CD4-positive, alpha-beta T cell treated with Interferon gamma for 1 hour (primary cell): ENCODE measurements at regions not wholly inside any gene's neighbourhood (a gene's known extent, or its start where the extent isn't known, plus 50 kb on each side); places are given as distances from the start of the nearest gene placed in this dataset.
"Not testable (repeated sequence)": the region's sequence is repeated elsewhere in the genome, so short reads cannot be mapped to it uniquely, and the experiment has no call there.

ENCODE experiments used
- DNase-seq: peaks from one replicate; pipeline ENCODE4 v3.0.0-alpha.2; 2020

GRCh38 chr3:158026236-158026635, 80.0 kb downstream of the SHOX2 start:
- no peak for DNase-seq

GRCh38 chr3:158019897-158020296, 86.3 kb downstream of the SHOX2 start:
- not testable (repeated sequence) for DNase-seq

DNA sequence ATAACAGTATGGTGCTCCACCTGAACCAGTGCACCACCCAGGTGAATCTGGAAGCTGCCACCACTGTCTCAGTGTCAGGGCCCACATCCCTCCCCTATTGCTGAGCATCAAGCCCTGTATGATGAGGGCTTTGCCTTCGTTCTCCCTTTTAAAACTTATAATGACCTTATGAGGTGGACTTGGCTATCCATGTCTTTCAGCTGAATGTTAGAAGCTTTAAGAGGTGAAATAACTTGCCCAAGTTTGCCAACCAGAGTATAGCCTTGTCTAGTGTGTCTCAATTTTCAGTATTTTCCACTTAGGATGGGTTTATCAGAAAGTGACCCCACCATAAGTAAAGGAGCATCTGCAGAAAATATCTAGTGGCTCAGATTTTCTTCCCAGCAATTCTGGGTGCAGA, 87.8 kb downstream of the SHOX2 start:
- no peak for DNase-seq

DNA sequence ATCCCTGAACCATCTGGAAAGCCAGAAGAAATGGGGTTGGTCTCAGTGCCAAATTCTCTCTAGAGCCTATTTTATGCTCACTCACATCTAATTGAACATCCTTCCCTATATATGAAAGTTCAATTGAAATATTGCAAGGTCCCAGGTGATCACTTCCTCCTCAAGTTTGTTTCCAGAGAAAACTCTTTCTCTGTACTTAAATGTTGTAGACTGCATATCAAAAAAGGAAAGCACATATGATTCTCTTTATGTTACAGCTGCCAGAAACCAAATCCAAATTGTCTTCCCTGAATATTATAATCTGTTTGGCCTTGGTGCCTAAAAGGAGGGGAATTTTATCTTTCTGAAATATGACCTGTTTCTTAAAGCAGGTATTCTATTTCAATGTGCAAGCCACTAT, 93.3 kb downstream of the SHOX2 start:
- no peak for DNase-seq

DNA sequence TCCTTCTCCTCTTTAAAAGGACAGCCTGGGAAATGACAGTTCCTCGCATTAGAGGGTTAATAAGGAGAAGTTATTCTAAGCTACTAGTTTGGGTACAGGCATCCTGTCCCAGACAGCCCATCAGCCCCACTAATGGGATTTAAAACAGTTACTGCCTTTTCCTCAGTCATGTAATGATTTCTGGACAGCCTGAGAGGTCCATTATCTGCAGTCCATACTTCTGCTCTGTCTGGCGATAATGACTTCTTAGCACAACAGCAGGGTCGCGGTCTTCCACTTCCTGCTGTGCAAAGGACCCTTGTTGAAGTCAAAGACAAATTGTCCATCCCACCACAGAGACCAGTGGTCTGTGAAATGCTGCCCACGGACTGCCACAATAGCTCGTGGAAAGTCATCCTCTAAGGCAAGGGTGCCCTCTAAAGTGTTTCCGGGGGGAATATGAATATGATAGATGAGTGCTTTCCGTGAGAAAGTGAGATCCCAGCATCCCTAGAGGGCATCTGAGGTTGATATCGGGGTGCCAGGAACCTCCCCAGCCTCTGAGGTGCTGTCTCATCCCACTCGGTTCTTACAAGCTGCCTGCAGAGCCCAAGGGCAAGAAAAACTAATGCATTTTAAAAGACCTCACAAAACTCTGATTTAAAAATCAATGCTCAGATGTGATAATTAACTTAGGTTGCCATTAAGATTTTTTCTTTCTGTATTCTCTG, 100.7 kb downstream of the SHOX2 start:
- no peak for DNase-seq

- no peak for DNase-seq
These were observed 107.0 kb downstream of the SHOX2 start for GRCh38 chr3:157999246-157999645.

GRCh38 chr3:157982359-157982758, 123.9 kb downstream of the SHOX2 start:
- DNase-seq = no peak

GRCh38 chr3:157981819-157982218, 124.4 kb downstream of the SHOX2 start:
- no peak for DNase-seq

GRCh38 chr3:157979022-157979421, 127.2 kb downstream of the SHOX2 start:
- no peak for DNase-seq

GRCh38 chr3:157961665-157962064, 144.6 kb downstream of the SHOX2 start:
- DNase-seq = no peak

- no peak for DNase-seq
These were observed 147.8 kb downstream of the SHOX2 start for GRCh38 chr3:157958457-157958856.

- DNase-seq = no peak
These were observed 149.4 kb downstream of the SHOX2 start for GRCh38 chr3:157956850-157957249.

DNA sequence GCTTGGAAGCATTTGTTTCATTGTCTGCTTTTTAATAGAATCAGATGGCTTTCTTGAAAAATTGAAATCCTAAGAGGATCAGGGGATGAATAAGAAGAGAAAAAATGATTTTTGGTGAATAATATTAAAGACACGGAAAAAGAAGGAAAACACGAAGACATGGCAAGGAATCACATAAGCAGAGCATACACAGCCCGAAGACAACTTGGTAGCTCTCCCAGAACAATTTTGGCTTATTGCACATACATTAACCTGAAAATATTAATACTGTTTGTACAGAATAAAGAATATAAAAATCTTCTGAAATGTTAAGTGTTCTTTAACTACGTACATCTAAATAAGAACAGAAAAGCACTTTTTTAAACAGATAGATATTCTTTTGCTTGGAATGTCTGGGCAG, 150.0 kb downstream of the SHOX2 start:
- DNase-seq = no peak

GRCh38 chr3:157953565-157953964, 152.7 kb downstream of the SHOX2 start:
- DNase-seq = no peak

GRCh38 chr3:157948605-157949383, 157.4 kb downstream of the SHOX2 start:
- DNase-seq = no peak

GRCh38 chr3:157939166-157939565, 167.1 kb downstream of the SHOX2 start:
- DNase-seq = no peak

GRCh38 chr3:157938154-157938779, 168.0 kb downstream of the SHOX2 start:
- no peak for DNase-seq

GRCh38 chr3:157931517-157931916, 174.7 kb downstream of the SHOX2 start:
- no peak for DNase-seq

DNA sequence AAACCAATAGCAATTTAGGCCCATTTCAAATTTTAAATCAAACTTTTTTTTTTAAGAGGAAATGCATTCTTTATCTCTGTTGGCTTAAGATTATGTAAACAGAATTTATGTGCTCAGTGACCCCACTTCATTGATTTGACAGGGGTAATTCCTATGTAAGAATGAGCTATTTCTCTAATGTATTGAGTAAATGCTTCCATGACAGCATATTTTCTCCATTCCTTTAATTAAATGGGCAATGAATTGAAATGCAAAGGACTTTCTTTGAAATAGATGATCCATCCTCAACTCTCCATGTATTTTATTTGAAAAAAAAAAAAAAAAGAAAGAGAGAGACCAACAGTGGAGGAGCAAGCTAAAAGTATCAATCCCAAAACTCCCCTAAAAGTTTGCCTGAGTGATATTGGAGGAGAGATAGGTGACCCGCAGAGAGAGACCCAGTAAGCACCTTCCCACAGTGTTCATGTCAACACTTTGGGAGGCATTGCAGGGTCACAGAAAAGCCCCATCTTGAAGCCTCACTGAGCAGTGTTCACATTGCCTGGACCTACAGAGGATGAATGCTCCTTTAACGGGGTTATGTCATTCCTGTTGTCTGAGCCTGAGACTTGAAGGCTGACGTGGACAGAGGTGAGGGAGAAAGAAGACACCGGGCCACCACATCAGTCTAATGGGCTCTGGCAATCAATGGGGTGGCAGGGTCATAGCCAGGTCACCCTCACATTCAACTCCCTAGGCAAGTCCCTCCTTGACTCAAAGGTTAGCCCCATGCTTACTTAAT, 176.0 kb downstream of the SHOX2 start:
- no peak for DNase-seq

DNA sequence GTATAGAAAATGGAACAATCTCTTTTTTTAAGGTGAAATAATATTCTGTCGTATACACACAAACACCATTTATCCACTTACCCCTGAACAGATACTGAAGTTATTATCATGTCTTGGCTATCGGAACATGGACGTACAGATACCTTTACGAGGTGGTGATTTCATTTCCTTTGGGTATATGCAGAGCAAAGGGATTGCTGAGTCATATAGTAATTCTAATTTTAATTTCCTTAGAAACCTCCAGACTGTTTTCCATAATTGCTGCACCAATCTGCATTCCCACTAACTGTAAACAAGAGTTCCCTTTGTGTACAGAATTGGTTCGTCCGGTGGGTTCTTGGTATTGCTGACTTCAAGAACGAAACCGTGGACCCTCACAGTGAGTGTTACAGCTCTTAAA, 179.4 kb downstream of the SHOX2 start:
- DNase-seq = no peak

- DNase-seq = no peak
These were observed 183.6 kb downstream of the SHOX2 start for GRCh38 chr3:157922614-157923013.

- no peak for DNase-seq
These were observed 184.4 kb downstream of the SHOX2 start for GRCh38 chr3:157921811-157922210.
